ENCODE measurements at regions not wholly inside any gene's neighbourhood (a gene's known extent, or its start where the extent isn't known, plus 50 kb on each side); places are given as distances from the start of the nearest gene placed in this dataset.

- TF ChIP-seq, protein P1, sequence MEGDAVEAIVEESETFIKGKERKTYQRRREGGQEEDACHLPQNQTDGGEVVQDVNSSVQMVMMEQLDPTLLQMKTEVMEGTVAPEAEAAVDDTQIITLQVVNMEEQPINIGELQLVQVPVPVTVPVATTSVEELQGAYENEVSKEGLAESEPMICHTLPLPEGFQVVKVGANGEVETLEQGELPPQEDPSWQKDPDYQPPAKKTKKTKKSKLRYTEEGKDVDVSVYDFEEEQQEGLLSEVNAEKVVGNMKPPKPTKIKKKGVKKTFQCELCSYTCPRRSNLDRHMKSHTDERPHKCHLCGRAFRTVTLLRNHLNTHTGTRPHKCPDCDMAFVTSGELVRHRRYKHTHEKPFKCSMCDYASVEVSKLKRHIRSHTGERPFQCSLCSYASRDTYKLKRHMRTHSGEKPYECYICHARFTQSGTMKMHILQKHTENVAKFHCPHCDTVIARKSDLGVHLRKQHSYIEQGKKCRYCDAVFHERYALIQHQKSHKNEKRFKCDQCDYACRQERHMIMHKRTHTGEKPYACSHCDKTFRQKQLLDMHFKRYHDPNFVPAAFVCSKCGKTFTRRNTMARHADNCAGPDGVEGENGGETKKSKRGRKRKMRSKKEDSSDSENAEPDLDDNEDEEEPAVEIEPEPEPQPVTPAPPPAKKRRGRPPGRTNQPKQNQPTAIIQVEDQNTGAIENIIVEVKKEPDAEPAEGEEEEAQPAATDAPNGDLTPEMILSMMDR (tag by site-specific recombination; IDR thresholded peaks at IDR 0.05): no peak
- TF ChIP-seq ZNF23 (tag by site-specific recombination; IDR thresholded peaks at IDR 0.05; ENCODE audit: borderline replicate concordance) (no peak), ZNF701 (tag by site-specific recombination; IDR thresholded peaks at IDR 0.05) (no peak), ZNF544 (tag by site-specific recombination; IDR thresholded peaks at IDR 0.05) (no peak), ZNF239 (tag by site-specific recombination; IDR thresholded peaks at IDR 0.05) (no peak), ZNF548 (tag by site-specific recombination; IDR thresholded peaks at IDR 0.05) (no peak), PRDM1 (tag by site-specific recombination; IDR thresholded peaks at IDR 0.05) (no peak), TCF7L2 (IDR thresholded peaks at IDR 0.05; ENCODE audit: borderline replicate concordance, low read depth, low read length) (no peak), YY1 (tag by site-specific recombination; IDR thresholded peaks at IDR 0.05) (no peak), IKZF3 (tag by site-specific recombination; IDR thresholded peaks at IDR 0.05) (no peak), ZNF707 (tag by site-specific recombination; IDR thresholded peaks at IDR 0.05) (no peak), REST (tag by site-specific recombination; IDR thresholded peaks at IDR 0.05) (no peak)
- TF ChIP-seq, protein P2, sequence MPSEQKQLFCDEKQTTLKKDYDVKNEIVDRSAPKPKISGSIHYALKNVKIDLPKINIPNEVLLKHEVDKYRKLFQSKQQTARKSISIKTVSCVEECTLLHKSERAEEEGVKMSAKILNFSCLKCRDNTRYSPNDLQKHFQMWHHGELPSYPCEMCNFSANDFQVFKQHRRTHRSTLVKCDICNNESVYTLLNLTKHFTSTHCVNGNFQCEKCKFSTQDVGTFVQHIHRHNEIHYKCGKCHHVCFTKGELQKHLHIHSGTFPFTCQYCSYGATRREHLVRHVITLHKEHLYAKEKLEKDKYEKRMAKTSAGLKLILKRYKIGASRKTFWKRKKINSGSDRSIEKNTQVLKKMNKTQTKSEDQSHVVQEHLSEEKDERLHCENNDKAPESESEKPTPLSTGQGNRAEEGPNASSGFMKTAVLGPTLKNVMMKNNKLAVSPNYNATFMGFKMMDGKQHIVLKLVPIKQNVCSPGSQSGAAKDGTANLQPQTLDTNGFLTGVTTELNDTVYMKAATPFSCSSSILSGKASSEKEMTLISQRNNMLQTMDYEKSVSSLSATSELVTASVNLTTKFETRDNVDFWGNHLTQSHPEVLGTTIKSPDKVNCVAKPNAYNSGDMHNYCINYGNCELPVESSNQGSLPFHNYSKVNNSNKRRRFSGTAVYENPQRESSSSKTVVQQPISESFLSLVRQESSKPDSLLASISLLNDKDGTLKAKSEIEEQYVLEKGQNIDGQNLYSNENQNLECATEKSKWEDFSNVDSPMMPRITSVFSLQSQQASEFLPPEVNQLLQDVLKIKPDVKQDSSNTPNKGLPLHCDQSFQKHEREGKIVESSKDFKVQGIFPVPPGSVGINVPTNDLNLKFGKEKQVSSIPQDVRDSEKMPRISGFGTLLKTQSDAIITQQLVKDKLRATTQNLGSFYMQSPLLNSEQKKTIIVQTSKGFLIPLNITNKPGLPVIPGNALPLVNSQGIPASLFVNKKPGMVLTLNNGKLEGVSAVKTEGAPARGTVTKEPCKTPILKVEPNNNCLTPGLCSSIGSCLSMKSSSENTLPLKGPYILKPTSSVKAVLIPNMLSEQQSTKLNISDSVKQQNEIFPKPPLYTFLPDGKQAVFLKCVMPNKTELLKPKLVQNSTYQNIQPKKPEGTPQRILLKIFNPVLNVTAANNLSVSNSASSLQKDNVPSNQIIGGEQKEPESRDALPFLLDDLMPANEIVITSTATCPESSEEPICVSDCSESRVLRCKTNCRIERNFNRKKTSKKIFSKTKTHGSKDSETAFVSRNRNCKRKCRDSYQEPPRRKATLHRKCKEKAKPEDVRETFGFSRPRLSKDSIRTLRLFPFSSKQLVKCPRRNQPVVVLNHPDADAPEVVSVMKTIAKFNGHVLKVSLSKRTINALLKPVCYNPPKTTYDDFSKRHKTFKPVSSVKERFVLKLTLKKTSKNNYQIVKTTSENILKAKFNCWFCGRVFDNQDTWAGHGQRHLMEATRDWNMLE (tag by site-specific recombination; conservative IDR thresholded peaks at IDR 0.05; ENCODE audit: low read depth): no peak
Observed at GRCh38 chr1:31122101-31122735, 56.7 kb upstream of the PUM1 start.
